ENCODE measurements at regions not wholly inside any gene's neighbourhood (a gene's known extent, or its start where the extent isn't known, plus 50 kb on each side); places are given as distances from the start of the nearest gene placed in this dataset.

DNA sequence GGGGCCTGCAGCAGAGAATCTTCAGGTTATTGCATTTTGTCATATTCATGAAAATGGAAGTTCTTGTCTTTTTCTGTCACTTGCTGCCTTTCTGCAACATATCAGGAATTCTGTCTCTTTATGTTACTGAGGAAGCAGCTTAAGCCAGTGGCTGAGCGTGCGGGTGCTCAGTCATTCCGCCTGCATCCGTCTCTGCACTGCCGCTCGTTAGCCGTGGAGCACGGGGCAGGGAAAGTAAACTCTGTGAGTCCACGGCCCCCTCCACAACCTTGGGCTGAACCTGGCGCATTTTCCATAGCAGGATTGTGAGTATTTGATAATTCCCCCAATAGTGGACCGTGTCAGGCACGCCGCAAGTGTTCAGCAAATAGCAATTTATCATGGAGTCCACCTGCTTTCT lies 1007.7 kb downstream of the BRD1 start:
- TF ChIP-seq, protein P1, sequence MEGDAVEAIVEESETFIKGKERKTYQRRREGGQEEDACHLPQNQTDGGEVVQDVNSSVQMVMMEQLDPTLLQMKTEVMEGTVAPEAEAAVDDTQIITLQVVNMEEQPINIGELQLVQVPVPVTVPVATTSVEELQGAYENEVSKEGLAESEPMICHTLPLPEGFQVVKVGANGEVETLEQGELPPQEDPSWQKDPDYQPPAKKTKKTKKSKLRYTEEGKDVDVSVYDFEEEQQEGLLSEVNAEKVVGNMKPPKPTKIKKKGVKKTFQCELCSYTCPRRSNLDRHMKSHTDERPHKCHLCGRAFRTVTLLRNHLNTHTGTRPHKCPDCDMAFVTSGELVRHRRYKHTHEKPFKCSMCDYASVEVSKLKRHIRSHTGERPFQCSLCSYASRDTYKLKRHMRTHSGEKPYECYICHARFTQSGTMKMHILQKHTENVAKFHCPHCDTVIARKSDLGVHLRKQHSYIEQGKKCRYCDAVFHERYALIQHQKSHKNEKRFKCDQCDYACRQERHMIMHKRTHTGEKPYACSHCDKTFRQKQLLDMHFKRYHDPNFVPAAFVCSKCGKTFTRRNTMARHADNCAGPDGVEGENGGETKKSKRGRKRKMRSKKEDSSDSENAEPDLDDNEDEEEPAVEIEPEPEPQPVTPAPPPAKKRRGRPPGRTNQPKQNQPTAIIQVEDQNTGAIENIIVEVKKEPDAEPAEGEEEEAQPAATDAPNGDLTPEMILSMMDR (IDR thresholded peaks at IDR 0.05; ENCODE audit: low read depth, low read length, poor library complexity, severe bottlenecking), result no peak
- no peak for TF ChIP-seq EZH2phosphoT487 (IDR thresholded peaks at IDR 0.05; ENCODE audit: borderline replicate concordance, low read length)
